SK-N-SH treated with all-trans-retinoic acid at 6 μM for 48 hours (cell line): ENCODE measurements at regions not wholly inside any gene's neighbourhood (a gene's known extent, or its start where the extent isn't known, plus 50 kb on each side); places are given as distances from the start of the nearest gene placed in this dataset.

Experiments
- ARNTL ChIP-seq: fragments of 450-650 bp; formaldehyde crosslinking; IDR thresholded peaks from 2 replicates; pipeline ENCODE4 v1.5.0; 2020; ENCODE audit warnings: low read depth, mild to moderate bottlenecking, moderate library complexity, borderline replicate concordance
- GLIS3 ChIP-seq: fragments of 250-450 bp; sonication (Bioruptor Pico); IDR thresholded peaks from 2 replicates; pipeline ENCODE4 v1.5.0; 2020; ENCODE audit warnings: mild to moderate bottlenecking, moderate library complexity
- OSR1 ChIP-seq: fragments of 250-450 bp; sonication (Bioruptor Pico); IDR thresholded peaks from 2 replicates; pipeline ENCODE4 v1.8.0; 2022; ENCODE audit warnings: moderate library complexity, mild to moderate bottlenecking, inconsistent platforms
- PPARA ChIP-seq: fragments of 250-450 bp; sonication (Bioruptor Pico); IDR thresholded peaks from 2 replicates; pipeline ENCODE4 v1.5.0; 2020; ENCODE audit warnings: mild to moderate bottlenecking, borderline replicate concordance
- TCF4 ChIP-seq: fragments of 250-450 bp; sonication (Bioruptor Pico); IDR thresholded peaks from 2 replicates; pipeline ENCODE4 v1.8.0; 2021; ENCODE audit warnings: mild to moderate bottlenecking, moderate library complexity, borderline replicate concordance
- ZFP30 ChIP-seq: fragments of 450-650 bp; formaldehyde crosslinking; IDR thresholded peaks from 2 replicates; pipeline ENCODE4 v1.5.0; 2022; ENCODE audit warnings: mild to moderate bottlenecking, moderate library complexity
- TF ChIP-seq, protein P1 (sequence below): fragments of 250-450 bp; sonication (Bioruptor Pico); IDR thresholded peaks from 2 replicates; pipeline ENCODE4 v1.8.0; 2020; ENCODE audit warnings: mild to moderate bottlenecking, moderate library complexity, borderline replicate concordance

DNA sequence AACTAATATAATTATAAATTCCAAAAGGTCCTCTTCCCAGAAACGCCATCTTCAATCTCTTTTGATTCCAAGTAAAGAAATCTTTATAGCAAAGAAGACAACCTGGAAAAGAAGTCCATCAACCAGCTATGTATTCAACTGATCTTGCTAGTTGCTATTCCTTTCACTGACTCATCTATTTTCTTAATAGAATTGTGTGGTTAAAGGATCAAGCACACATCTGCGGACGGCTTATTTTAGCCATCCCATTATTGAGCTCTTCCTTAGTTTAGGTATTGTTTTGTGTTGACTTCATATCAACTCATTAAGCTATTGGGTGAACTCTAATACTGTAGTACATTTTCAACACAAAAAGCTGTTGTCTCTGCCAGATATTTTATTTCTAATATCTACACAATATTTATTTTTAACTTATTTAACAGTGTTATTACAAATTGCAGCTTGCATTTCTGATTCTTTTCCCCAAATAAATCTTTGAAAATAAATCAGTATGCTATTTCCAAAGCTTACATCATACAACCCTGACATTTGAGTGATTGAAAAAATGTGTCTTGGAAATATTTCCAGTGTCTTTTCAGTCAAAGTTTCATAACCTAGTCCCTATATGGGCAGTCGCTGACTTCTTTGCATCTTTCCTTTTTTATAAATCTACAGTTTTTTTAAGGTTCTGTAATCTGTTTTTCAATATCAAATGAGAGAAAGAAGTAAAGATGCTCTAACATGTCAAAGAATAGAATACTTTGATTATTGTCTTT, 158.8 kb upstream of the SPRY2 start:
- TF ChIP-seq PPARA (CRISPR knock-in tag) (no peak), OSR1 (no peak), TCF4 (CRISPR knock-in tag) (no peak), ARNTL (CRISPR knock-in tag) (no peak), GLIS3 (no peak), ZFP30 (CRISPR knock-in tag) (no peak)
- TF ChIP-seq, protein P1, sequence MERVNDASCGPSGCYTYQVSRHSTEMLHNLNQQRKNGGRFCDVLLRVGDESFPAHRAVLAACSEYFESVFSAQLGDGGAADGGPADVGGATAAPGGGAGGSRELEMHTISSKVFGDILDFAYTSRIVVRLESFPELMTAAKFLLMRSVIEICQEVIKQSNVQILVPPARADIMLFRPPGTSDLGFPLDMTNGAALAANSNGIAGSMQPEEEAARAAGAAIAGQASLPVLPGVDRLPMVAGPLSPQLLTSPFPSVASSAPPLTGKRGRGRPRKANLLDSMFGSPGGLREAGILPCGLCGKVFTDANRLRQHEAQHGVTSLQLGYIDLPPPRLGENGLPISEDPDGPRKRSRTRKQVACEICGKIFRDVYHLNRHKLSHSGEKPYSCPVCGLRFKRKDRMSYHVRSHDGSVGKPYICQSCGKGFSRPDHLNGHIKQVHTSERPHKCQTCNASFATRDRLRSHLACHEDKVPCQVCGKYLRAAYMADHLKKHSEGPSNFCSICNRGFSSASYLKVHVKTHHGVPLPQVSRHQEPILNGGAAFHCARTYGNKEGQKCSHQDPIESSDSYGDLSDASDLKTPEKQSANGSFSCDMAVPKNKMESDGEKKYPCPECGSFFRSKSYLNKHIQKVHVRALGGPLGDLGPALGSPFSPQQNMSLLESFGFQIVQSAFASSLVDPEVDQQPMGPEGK: no peak
